ENCODE measurements at regions not wholly inside any gene's neighbourhood (a gene's known extent, or its start where the extent isn't known, plus 50 kb on each side); places are given as distances from the start of the nearest gene placed in this dataset.
"Not testable (repeated sequence)": the region's sequence is repeated elsewhere in the genome, so short reads cannot be mapped to it uniquely, and the experiment has no call there.

DNA sequence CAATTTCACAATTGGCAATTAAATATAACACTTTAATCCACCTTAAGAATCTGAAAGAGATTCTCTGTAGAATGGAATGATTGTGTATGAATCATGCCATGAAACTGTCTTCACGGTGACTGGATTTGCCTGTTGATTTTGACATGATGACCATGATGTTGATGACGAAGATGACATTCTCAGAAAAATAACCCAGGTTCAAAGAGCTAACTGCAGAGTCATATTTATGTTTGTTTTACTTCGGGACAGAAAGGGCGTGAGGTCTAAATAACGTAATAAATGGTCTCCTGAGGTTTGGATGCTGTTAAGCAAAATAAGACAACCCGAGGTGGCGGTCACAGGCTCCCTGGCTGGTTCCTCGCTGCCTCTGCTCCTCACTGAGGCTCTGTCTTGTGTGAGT, 532.0 kb downstream of the TMEM121 start:
- Histone ChIP-seq H3K27me3 (ENCODE audit: insufficient read depth, poor library complexity, severe bottlenecking) (peaks cover 11% of the 10 kb centered on the region), H3K27ac (replicated peaks) (no peak overlapping the region), H3K4me3 (replicated peaks; ENCODE audit: insufficient read depth, low read length) (no peak overlapping the region)
- DNase-seq (ENCODE audit: low read depth in 1 of 2, low spot score in 1 of 2), result no peak
- no peak for TF ChIP-seq POLR2AphosphoS5 (IDR thresholded peaks at IDR 0.05; ENCODE audit: low read depth)
- no peak for TF ChIP-seq GABPA (IDR thresholded peaks at IDR 0.05; ENCODE audit: low read depth)
- TF ChIP-seq, protein P1, sequence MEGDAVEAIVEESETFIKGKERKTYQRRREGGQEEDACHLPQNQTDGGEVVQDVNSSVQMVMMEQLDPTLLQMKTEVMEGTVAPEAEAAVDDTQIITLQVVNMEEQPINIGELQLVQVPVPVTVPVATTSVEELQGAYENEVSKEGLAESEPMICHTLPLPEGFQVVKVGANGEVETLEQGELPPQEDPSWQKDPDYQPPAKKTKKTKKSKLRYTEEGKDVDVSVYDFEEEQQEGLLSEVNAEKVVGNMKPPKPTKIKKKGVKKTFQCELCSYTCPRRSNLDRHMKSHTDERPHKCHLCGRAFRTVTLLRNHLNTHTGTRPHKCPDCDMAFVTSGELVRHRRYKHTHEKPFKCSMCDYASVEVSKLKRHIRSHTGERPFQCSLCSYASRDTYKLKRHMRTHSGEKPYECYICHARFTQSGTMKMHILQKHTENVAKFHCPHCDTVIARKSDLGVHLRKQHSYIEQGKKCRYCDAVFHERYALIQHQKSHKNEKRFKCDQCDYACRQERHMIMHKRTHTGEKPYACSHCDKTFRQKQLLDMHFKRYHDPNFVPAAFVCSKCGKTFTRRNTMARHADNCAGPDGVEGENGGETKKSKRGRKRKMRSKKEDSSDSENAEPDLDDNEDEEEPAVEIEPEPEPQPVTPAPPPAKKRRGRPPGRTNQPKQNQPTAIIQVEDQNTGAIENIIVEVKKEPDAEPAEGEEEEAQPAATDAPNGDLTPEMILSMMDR (IDR thresholded peaks at IDR 0.05; ENCODE audit: insufficient read depth, low read length), result no peak
- TF ChIP-seq SPI1 (IDR thresholded peaks at IDR 0.05; ENCODE audit: borderline replicate concordance, low read depth), result no peak
- TF ChIP-seq, protein P2, sequence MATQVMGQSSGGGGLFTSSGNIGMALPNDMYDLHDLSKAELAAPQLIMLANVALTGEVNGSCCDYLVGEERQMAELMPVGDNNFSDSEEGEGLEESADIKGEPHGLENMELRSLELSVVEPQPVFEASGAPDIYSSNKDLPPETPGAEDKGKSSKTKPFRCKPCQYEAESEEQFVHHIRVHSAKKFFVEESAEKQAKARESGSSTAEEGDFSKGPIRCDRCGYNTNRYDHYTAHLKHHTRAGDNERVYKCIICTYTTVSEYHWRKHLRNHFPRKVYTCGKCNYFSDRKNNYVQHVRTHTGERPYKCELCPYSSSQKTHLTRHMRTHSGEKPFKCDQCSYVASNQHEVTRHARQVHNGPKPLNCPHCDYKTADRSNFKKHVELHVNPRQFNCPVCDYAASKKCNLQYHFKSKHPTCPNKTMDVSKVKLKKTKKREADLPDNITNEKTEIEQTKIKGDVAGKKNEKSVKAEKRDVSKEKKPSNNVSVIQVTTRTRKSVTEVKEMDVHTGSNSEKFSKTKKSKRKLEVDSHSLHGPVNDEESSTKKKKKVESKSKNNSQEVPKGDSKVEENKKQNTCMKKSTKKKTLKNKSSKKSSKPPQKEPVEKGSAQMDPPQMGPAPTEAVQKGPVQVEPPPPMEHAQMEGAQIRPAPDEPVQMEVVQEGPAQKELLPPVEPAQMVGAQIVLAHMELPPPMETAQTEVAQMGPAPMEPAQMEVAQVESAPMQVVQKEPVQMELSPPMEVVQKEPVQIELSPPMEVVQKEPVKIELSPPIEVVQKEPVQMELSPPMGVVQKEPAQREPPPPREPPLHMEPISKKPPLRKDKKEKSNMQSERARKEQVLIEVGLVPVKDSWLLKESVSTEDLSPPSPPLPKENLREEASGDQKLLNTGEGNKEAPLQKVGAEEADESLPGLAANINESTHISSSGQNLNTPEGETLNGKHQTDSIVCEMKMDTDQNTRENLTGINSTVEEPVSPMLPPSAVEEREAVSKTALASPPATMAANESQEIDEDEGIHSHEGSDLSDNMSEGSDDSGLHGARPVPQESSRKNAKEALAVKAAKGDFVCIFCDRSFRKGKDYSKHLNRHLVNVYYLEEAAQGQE (IDR thresholded peaks at IDR 0.05; ENCODE audit: insufficient replicate concordance, low read depth), result no peak

DNA sequence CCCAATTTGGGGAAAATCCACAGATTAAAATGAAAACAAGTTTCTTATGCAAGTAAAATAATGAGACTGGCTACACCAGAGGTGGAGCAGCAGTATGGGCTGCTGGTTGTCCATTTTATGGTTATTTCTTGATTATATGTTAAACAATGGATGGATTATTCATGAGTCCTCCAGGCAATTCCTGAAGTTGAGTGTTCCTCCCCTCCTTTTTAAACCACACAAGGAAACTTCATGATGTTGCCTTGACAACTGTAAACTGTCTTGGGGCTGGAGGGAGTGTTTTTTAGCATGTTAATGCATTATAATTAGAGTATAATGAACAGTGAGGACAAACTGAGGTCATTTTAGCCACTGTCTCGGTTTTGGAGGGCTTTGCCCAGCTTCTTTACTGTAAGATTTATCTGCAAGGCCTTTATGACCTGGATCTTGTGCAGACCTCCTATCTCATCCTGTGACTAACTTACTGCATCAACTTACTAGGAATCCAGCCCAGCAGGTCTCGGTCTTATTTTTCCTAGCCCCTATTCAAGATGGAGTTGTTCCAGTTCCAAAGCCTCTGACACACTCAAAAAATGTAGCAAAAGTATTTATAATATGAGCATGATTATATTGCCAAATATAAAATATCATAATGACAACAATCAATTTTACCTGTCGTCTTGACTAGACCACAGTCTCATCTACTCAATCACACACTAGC, 534.0 kb downstream of the TMEM121 start:
- TF ChIP-seq, protein P2 (IDR thresholded peaks at IDR 0.05; ENCODE audit: insufficient replicate concordance, low read depth), result no peak
- no peak for TF ChIP-seq GABPA (IDR thresholded peaks at IDR 0.05; ENCODE audit: low read depth)
- TF ChIP-seq SPI1 (IDR thresholded peaks at IDR 0.05; ENCODE audit: borderline replicate concordance, low read depth), result no peak
- TF ChIP-seq POLR2AphosphoS5 (IDR thresholded peaks at IDR 0.05; ENCODE audit: low read depth), result no peak
- TF ChIP-seq, protein P1 (IDR thresholded peaks at IDR 0.05; ENCODE audit: insufficient read depth, low read length), result no peak
- no peak overlapping the region for H3K4me3 ChIP-seq (replicated peaks; ENCODE audit: insufficient read depth, low read length)
- no peak for DNase-seq (ENCODE audit: low read depth in 1 of 2, low spot score in 1 of 2)
- H3K27ac ChIP-seq (replicated peaks), result no peak overlapping the region
- peaks cover 12% of the 10 kb centered on the region for H3K27me3 ChIP-seq (ENCODE audit: insufficient read depth, poor library complexity, severe bottlenecking)

DNA sequence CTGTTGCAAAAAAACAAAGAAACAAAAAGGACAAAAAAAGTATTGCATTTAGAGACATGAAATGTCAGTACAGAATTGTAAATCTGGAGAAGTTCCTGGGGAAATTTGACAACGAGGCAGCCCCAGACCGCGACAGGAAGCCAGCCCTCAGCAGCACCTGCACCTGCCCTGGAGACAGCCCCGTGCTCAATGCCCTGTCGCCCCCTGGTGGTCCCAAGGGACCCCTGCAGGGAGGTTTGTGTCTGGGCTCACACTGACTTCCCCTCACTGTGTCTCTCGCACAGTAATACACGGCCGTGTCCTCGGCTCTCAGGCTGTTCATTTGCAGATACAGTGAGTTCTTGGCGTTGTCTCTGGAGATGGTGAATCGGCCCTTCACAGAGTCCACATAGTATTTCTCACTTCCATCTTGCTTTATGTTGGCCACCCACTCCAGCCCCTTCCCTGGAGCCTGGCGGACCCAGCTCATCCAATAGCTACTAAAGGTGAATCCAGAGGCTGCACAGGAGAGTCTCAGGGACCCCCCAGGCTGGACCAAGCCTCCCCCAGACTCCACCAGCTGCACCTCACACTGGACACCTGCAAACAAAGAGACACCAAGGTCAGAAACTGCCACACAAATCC, 535.6 kb downstream of the TMEM121 start:
- DNase-seq (ENCODE audit: low read depth in 1 of 2, low spot score in 1 of 2), result peak in 1 of 2 experiments; percentile 26

DNA sequence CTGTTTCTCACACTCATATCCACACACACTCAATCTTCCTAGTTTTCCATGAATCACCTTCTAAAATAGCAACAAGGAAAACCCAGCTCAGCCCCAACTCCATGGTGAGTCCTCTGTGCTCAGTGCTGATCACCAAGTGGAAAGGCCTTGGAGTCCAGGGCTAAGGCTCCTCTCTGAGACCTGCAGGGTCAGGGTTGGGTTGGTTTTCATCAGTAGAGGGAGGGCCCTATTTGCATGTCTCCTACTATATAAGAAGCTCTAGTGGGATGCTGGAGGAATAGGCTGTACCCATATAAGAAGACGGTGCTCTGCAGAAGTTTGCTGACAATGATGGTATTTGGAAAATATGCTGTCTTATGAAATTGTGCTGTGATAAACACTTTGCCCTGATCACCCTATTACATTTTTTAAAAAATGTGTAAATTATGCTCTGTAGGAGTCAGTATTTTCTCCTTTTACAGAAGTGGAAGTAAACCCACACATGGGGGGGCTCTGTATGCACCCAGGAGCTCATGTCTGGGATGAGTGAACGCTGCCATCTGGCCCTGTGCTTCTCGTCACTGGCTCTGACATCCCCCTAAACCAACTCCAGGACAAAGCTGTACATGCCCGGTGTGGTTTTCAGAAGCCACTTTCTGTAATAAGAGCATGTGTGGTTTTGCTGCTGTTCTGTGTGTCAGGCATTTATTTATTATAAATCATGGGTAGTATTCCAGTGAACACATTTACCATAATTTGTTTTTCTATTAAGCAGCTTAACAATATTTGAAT, 536.3 kb downstream of the TMEM121 start:
- no peak for DNase-seq (ENCODE audit: low read depth in 1 of 2, low spot score in 1 of 2)
- Histone ChIP-seq H3K27me3 (ENCODE audit: insufficient read depth, poor library complexity, severe bottlenecking) (peaks cover 12% of the 10 kb centered on the region), H3K27ac (replicated peaks) (no peak overlapping the region), H3K4me3 (replicated peaks; ENCODE audit: insufficient read depth, low read length) (no peak overlapping the region)
- TF ChIP-seq, protein P1 (IDR thresholded peaks at IDR 0.05; ENCODE audit: insufficient read depth, low read length), result no peak
- TF ChIP-seq, protein P2 (IDR thresholded peaks at IDR 0.05; ENCODE audit: insufficient replicate concordance, low read depth), result no peak
- TF ChIP-seq POLR2AphosphoS5 (IDR thresholded peaks at IDR 0.05; ENCODE audit: low read depth), result no peak

More for the DNA sequence above, 535.6 kb downstream of the TMEM121 start:
- peaks cover 12% of the 10 kb centered on the region for H3K27me3 ChIP-seq (ENCODE audit: insufficient read depth, poor library complexity, severe bottlenecking)
- not testable (repeated sequence) for H3K27ac ChIP-seq (replicated peaks); H3K4me3 ChIP-seq (replicated peaks; ENCODE audit: insufficient read depth, low read length)
